Ascending aorta (tissue), 2 donors: ENCODE measurements at regions not wholly inside any gene's neighbourhood (a gene's known extent, or its start where the extent isn't known, plus 50 kb on each side); places are given as distances from the start of the nearest gene placed in this dataset.

Experiments used
- DNase-seq, 2 donors: peaks; one replicate each; pipeline ENCODE4 v3.0.0-alpha.2; 2019; ENCODE audit warnings: low spot score in 2 of 2
- H3K27ac ChIP-seq, 2 donors: fragments of 200-600 bp; sonication (generic); one replicate each; pipeline ENCODE4 v1.5.1; 2016 to 2017; ENCODE audit warnings: mild to moderate bottlenecking in 1 of 2
- H3K27me3 ChIP-seq: fragments of 200-600 bp; sonication (generic); one replicate; pipeline ENCODE4 v1.5.1; 2017
- H3K36me3 ChIP-seq, 2 donors: fragments of 200-600 bp; sonication (generic); one replicate each; pipeline ENCODE4 v1.5.1; 2016
- H3K4me1 ChIP-seq, 2 donors: fragments of 200-600 bp; sonication (generic); one replicate each; pipeline ENCODE4 v1.5.1; 2016 to 2017; ENCODE audit warnings: mild to moderate bottlenecking in 1 of 2
- H3K4me3 ChIP-seq, 2 donors: fragments of 200-600 bp; sonication (generic); one replicate each; pipeline ENCODE4 v1.5.1; 2016 to 2017; ENCODE audit warnings: mild to moderate bottlenecking in 1 of 2
- H3K9me3 ChIP-seq, 2 donors: fragments of 200-600 bp; sonication (generic); one replicate each; pipeline ENCODE4 v1.5.1; 2016
- intact Hi-C: fragments of 100-400 bp; cut with DNase I; formaldehyde crosslinking; loops from one replicate; pipeline ENCODE4 v1.15.1; 2023
- TF ChIP-seq, protein P1 (sequence below), 3 experiments: fragments of 200-600 bp in 2 of 3; fragments of 450-650 bp in 1 of 3; sonication (generic) in 2 of 3; IDR thresholded peaks; one replicate each; pipeline ENCODE4 v1.5.1; 2016 to 2019; ENCODE audit warnings: antibody characterized with exemption in 3 of 3, mild to moderate bottlenecking in 1 of 3, moderate library complexity in 1 of 3

DNA sequence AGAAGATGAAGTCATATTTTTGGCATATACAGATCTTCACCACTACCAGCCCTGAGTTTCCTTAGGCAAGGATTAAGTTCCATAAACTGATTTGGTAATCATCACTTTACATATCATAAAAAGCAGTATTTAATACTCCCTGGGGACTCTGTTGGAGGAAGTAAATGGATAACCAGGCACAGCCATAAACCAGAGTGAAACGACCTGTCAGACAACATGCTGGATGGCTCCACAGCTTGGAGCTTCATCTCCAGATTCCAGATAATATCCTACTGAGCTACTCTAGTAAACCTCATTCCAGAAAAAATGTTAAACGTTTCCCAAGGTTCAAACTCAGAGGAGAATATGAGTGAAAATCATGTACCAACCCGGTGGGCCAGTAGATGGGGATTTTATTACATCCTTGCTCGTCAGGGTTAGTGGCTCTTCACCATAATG is 109.2 kb downstream of the BASP1 start:
- Histone ChIP-seq H3K36me3 (no peaks in the 10 kb centered on the region), H3K4me1 (no peaks in the 10 kb centered on the region), H3K4me3 (no peak overlapping the region), H3K27me3 (no peaks in the 10 kb centered on the region), H3K9me3 (no peaks in the 10 kb centered on the region), H3K27ac (no peak overlapping the region)
- intact Hi-C loops, result no loop called here
- TF ChIP-seq, protein P1, sequence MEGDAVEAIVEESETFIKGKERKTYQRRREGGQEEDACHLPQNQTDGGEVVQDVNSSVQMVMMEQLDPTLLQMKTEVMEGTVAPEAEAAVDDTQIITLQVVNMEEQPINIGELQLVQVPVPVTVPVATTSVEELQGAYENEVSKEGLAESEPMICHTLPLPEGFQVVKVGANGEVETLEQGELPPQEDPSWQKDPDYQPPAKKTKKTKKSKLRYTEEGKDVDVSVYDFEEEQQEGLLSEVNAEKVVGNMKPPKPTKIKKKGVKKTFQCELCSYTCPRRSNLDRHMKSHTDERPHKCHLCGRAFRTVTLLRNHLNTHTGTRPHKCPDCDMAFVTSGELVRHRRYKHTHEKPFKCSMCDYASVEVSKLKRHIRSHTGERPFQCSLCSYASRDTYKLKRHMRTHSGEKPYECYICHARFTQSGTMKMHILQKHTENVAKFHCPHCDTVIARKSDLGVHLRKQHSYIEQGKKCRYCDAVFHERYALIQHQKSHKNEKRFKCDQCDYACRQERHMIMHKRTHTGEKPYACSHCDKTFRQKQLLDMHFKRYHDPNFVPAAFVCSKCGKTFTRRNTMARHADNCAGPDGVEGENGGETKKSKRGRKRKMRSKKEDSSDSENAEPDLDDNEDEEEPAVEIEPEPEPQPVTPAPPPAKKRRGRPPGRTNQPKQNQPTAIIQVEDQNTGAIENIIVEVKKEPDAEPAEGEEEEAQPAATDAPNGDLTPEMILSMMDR (IDR thresholded peaks at IDR 0.05), result no peak
- no peak for DNase-seq

DNA sequence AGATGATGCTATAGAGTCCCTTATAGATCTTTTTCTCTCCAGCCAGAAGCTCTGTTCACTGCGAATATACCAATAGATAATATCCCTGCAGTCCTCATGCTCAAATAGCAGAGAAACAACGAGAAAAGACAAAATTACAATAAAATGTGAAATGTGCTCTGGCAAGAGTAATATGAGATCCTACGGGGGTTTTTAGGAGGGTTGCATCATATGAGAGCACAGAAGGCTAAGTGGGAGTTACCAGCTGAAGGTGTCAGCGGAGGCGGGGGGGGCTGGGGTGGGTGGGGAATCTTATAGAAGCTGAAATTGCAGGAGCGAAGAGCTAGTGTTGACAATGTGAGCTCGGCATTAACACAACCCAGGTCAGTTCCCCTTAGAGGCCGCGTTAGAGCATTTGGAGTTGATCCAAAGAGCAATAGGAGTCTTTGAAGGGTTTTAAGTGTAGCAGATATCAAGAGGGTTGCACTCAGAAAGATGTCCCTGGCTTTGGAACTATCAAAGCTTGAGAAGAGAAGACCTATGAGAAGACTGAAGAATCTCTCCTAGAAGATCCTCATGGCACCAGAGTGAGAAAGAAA is 109.7 kb downstream of the BASP1 start:
- H3K36me3 ChIP-seq, result no peaks in the 10 kb centered on the region
- H3K9me3 ChIP-seq, result no peaks in the 10 kb centered on the region
- H3K27me3 ChIP-seq, result no peaks in the 10 kb centered on the region
- no peaks in the 10 kb centered on the region for H3K4me1 ChIP-seq
- H3K4me3 ChIP-seq, result no peak overlapping the region
- intact Hi-C loops, result no loop called here
- TF ChIP-seq, protein P1 (IDR thresholded peaks at IDR 0.05), result no peak
- no peak overlapping the region for H3K27ac ChIP-seq
- no peak for DNase-seq

DNA sequence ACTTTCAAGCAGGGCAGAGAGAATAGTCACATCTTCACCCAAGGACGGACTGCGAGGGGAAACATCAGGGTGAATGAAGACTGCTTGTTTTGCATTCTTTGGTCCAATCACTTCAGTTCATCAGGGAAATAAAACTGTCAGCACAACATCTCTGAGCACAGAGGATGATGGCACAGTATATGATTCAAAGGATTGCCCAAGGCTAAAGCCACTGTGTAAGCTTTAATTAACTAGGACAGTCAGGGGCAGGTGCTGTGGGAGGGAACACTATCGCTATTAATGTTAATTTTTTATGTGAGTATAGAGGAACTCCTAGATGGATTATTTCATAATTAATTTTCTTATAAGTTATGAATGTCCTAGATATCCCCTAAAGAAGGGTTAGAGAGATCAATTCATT is 112.1 kb downstream of the BASP1 start:
- Histone ChIP-seq H3K27ac (no peak overlapping the region), H3K4me3 (no peak overlapping the region), H3K4me1 (no peaks in the 10 kb centered on the region), H3K9me3 (no peaks in the 10 kb centered on the region), H3K36me3 (no peaks in the 10 kb centered on the region), H3K27me3 (no peaks in the 10 kb centered on the region)
- DNase-seq, result no peak
- TF ChIP-seq, protein P1 (IDR thresholded peaks at IDR 0.05), result no peak
- intact Hi-C loops, result no loop called here

DNA sequence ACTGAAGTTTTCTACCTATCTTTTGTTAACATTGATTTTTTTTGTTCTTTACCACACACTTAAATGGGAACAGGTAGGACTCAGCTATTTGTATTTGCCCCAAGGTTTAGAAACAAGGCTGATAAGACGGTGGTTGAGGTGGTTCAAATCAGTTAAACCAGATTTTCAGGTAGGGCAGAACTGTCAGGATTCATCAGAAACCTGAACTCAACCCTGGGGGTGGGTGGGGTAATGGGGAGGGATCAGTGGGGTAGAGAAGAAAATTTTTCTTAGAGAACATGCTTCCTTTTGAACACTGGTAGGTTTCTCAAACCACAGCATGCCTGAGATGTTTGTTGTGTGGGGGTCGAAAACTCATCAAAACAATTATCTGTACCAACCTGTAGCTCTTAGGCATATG is 113.0 kb downstream of the BASP1 start:
- H3K27ac ChIP-seq, result no peak overlapping the region
- no peak overlapping the region for H3K4me3 ChIP-seq
- no peaks in the 10 kb centered on the region for H3K36me3 ChIP-seq
- no peak for DNase-seq
- intact Hi-C loops, result no loop called here
- H3K9me3 ChIP-seq, result no peaks in the 10 kb centered on the region
- H3K27me3 ChIP-seq, result no peaks in the 10 kb centered on the region
- no peaks in the 10 kb centered on the region for H3K4me1 ChIP-seq
- TF ChIP-seq, protein P1 (IDR thresholded peaks at IDR 0.05), result no peak

DNA sequence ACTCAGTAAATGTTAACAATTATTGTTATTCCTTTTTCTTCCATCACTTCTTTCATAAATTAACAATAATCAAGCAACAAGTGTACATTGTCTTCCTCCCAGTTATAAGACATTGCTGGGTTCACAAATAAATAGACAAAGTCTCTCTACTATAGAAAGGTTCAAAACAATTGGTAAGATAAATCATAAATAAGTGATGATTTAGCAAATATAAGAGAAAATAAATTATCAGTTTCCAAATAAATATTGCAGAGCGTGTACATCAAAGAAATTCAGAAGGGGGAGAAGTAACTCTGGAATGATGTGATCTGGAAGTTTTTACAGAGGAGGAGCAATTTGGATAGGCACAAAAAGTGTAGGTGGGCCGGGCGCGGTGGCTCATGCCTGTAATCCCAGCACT is 114.2 kb downstream of the BASP1 start:
- H3K27ac ChIP-seq, result no peak overlapping the region
- no peaks in the 10 kb centered on the region for H3K36me3 ChIP-seq
- no peaks in the 10 kb centered on the region for H3K27me3 ChIP-seq
- no peaks in the 10 kb centered on the region for H3K9me3 ChIP-seq
- intact Hi-C loops, result no loop called here
- TF ChIP-seq, protein P1 (IDR thresholded peaks at IDR 0.05), result no peak
- H3K4me3 ChIP-seq, result no peak overlapping the region
- no peaks in the 10 kb centered on the region for H3K4me1 ChIP-seq
- DNase-seq, result no peak

DNA sequence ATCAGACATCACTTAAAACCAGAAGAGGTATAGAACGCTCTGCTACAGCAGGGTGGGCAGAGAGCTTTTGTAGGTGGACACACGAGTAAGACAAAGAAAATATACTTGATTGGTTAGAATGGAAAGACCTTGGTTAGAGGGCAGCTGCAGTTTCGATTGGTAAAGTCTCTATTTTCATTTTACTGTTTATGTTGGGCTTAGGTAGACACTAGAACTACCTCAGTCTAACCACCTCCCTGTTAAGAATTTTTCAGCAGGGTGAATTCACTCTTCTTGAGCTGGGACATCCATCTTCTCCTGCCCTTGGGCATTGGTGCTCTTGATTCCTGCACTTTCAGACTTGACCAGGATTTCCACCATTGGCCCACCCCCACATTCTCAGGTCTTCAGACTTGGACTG is 116.3 kb downstream of the BASP1 start:
- DNase-seq, result no peak
- Histone ChIP-seq H3K27me3 (no peaks in the 10 kb centered on the region), H3K4me1 (no peaks in the 10 kb centered on the region), H3K4me3 (no peak overlapping the region), H3K36me3 (no peaks in the 10 kb centered on the region), H3K9me3 (no peaks in the 10 kb centered on the region), H3K27ac (no peak overlapping the region)
- TF ChIP-seq, protein P1 (IDR thresholded peaks at IDR 0.05), result no peak
- intact Hi-C loops, result no loop called here
